ENCODE measurements at regions not wholly inside any gene's neighbourhood (a gene's known extent, or its start where the extent isn't known, plus 50 kb on each side); places are given as distances from the start of the nearest gene placed in this dataset.
"Not testable (repeated sequence)": the region's sequence is repeated elsewhere in the genome, so short reads cannot be mapped to it uniquely, and the experiment has no call there.

DNA sequence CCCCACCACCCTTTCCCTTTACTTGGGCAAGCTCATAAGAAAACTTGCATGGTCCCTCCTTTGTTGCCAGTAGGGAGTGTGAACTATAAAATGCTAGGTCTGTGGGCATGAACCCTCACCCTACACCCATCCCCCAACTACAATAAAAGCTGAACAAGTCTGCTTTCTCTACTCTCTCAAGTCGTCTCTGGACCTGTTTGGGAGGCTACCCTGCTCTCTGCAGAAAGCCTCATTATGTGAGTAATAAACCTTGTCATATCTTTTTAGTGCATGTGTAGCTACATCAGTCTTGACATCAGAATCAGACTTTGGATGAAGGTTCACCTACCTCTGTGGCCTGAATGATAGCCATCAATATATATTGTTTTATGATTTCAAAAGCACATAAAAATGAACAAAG, 155.4 kb upstream of the FAM241A start:
- no peak for DNase-seq

DNA sequence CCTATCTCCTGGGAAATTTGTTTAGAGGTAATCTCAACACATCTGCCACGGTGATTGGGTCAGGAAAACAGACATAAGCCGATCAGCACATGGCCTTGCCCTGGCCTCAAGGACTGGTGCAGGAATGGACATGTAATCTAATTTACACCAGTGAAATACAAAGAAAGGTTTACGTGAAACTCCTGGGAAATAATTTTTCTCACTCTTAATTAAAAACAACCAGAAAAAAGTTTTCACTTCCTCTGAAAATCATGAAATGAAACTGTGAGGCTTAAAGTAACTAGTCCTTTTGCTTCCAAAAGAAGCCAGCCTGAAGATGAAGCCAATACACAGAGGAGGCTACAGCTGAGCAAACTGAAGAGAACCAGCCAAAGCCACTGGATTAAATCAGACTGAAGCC, 154.1 kb upstream of the FAM241A start:
- DNase-seq, result no peak

DNA sequence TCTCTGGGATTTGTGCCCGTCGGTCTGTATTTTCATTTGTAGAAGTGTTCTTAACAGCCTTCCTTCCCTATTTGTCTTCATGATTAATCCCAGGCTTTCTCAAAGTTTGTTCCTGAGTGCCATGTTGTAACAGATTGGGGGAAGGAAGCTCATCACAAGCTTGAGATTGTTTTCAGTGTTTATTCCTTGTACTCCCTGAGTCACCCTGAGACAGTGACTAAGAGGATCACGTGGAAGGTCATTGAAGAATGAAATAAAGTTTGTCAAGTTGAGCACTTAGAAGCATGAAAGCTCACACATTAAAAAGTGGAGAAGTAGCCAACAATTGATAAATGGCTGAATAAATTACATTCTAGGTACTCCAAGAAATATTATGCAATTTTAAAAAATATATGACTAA, 153.5 kb upstream of the FAM241A start:
- DNase-seq, result no peak

DNA sequence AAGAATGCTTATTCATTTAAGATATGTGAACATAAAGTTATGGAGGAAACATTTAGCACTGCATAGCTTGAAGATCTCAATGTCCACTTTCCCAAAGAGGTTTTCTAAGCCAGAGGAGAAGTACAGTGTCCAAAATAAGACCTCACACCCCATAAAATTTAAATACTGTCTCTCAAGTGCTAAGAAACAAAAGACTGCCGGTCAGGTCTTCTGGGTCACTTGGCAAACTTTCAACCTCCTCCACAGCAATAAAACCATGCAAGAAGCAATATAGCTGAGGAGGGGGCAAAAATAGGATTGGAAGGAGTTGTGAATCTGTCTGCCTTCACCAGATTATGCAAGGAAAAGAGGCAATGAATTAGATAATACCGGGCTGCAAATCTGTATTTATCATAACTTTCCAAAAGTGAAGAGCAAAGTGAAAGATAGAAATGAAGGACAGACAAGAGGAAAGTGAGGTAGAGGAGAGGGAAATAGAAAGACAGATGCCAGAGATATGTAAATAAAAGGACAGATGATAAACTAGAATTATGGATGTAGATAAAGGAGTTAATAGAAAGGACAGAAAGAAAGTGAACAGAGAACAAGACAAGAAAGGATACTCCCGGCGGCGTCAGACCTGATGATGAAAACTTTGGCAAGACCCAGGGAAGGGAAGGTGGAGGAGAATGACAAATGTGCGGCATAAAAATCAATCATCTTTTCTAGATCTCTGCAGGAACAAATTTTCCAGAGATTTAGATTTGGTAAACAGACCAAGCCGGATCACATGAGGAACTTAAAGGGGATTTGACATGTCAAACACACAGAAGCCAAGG, 152.7 kb upstream of the FAM241A start:
- DNase-seq, result no peak

DNA sequence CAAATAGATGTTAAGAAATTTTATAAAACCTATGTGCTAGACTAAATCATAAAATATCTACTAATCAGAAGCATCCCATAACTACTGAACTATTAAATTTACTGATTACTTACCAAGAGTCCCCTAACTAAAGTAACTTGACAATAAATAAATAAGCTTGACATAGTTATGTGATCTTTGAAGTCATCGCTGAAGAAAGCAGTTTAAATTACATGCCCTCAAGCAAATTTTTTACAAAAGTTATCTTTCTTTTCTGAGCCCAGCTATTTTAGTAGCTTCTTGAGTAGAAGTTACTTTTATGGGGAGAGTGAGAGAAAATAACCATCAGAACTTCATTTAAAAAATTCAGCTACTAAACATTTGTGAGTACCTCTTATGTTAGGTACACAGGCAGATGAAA, 150.9 kb upstream of the FAM241A start:
- DNase-seq, result no peak

DNA sequence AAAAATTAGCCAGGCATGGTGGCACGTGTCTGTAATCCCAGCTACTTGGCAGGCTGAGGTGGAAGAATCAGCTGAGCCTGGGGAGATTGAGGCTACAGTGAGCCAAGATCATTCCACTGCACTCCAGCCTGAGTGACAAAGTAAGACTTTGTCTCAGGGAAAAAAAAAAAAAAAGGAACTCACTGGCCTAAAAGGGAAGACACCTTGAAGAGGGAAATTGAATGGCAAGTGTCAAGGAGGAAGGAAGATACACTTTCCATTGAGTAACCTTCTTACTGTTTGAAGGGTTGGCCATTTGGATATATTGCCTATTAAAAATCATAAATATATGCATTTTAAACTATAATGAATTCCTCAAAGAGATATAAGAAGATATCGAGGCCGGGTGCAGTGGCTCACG, 147.5 kb upstream of the FAM241A start:
- DNase-seq, result no peak

DNA sequence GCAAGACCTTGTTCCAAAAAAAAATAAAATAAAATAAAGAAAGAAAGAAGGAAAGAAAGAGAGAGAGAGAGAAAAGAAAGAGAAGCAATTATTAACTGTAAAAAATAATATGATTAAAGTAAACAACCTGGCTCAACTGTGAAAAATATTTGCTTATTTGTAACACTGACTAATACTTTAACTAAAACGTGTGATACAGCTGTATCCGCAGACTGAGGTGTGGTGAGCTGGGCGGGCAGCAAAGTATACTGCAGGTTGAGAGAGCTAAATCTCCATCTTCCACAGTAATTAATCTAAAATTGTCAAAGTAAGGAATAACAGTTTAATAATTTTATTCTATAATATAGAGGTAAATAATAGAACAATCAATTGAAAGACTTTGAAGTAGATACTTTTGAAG, 145.5 kb upstream of the FAM241A start:
- no peak for DNase-seq

DNA sequence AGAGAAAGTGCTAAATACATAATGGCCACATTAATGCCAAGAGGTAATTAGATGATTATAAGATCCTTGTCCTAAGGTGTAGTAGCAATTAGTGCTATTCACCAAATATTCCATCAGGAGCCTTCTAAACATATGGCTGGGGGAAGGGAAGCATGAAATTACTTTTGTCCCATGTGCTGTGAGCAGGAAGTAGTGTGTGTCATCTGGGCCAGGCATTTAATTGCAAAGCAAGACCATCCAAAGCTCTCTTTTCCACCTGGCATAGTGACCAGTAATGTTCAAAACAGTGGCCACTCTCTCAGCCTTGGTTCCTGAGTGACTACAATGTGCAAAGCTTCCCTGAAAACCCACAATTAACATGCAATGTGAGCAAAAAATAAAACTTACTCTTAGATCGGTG, 144.2 kb upstream of the FAM241A start:
- DNase-seq, result no peak

DNA sequence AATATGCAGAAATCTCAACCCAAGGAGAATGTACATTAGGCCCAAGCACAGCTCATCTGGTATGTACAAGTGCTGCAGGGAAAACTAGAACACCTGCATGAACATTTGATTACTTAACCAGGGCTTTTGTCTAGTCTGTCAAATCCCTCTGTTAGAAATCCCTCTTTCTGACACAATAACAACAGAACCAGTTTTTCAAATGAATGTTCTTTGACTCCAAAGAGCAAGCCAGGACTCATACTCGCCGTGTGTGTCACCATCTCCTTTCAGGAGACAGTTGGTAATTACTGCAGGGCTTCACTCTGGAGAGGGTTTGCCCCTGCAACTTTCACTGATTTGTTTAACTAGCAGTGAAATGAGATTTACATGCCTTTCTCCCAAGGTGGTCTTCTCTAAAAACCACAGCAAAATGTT, 143.0 kb upstream of the FAM241A start:
- DNase-seq, result no peak

DNA sequence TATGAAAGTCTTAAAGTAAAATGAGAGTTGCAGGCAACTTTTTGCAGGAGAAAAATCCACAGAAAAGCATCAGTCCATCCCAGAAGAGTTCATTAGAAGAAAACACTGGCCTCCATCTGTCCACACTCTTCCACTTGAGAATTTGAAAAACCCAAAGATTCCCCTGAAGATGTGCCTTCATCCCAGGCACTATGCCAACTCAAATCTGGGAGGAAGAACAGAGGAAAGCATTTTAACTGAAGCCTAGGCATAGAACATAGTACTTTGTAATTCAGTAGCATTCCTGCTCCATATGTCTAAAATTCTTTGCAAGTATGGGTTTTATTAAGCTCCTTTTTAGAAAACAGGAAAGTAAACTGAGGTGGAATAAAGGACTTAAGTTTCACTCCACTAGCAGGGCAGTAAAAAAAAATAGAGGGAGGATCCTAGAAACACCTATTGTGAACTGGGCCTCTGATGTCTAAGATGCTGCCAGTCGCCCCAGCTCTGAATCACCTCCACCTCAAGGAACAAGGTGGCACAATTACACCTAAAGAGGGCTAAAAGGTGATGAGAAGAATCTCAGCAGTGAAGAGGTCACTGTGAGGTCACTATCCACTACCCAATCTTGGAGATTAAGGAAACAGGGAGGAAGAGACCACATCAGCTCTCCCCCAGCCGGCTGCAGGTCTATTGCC, 141.9 kb upstream of the FAM241A start:
- DNase-seq, result no peak

DNA sequence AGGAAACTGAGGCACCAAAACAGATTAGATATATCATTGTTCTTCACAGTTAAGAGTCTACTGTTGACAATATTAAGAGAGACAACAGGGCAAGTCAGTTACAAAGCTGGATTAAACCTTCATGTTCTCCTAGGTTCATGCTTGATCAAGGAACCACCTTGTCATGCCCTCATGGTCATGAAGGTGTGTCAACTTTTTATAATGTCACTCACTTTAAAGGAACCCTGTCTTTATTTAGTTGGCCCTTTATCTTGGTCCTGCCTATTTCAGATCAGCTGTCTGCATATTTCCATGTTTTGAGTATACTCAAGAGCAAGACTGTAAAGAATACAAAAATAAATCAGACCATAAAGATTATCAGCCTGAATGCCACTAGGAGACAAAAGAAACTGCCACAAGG, 140.2 kb upstream of the FAM241A start:
- no peak for DNase-seq

DNA sequence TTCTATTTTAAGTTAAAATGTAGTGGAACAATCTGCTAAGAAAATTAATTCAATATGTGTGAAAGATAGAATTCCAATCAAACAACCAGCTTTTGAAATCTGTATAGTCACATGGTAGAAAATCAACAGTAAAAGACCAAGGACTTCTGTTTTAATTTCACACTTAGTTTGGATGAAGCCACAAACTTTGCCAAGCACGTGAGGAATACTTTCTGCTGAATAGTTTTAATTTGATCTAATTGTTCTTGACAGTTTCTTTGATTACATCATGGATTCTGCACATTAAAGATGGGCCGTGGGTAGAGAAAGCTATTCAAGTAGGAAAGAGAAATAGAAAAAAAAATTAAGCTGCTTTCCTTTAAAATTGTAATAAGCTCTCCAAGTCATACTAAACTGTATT, 137.9 kb upstream of the FAM241A start:
- DNase-seq, result no peak

DNA sequence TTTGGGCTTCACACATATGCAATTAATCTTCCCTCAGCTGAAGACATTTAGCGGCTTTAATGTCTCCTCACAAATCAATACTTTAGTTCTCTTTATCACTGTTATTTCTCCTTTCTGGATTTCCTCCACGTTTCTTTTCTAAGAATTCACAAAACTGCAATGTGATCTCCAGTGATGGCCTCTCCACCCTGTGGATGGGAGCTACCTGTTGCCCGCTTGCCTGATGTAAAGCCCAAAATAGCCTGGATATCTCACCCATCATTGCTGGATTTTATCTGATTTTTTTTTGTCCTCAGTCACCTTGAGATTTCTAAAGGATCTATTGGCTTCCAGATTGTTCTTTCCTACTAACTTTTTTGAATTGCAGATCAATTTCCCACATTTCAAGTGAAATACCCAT, 129.3 kb upstream of the FAM241A start:
- DNase-seq, result no peak

DNA sequence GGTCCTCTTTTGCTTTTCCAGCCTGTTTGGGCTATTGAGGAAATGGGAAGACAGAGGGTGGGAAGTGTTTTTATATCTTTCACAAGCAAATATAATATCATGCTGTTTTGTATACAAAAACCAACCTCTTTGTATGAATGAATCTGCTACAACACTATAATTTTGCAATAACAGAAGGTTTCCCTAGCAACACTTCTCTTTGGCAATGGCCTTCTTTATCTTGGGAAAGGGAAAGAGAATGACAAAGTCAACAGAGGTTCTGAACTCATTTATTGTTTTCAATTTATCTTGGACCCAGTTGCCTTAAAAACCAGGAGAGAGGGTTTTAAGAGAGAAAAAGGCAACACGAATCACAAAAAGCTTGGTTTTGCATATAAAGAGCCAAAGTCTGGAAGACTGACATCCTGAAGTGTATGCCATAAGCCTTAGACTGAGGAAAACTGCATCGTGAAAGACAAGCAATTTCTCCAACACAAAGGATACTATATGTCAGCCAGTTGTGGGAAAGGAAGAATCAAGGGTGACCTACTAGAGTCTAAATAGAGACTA, 121.8 kb upstream of the FAM241A start:
- DNase-seq, result no peak

DNA sequence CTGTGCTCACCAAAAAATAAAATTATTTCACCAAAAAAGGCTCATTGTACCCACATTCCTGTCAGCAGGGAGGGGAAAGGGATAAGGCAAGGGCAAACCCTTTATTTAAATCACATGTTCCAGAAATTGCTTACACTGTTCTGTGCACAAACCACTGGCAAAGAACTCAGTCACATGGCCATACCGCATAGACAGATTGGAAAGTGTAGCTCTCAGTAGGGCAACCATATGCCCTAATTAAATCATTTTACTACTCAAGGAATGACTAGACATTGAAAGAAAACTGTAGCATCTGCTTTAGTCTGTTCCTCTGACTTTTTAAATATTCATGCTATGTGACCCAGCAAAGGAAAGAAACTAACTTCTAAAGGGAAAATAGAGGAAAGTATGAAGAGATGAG, 119.2 kb upstream of the FAM241A start:
- DNase-seq, result no peak

DNA sequence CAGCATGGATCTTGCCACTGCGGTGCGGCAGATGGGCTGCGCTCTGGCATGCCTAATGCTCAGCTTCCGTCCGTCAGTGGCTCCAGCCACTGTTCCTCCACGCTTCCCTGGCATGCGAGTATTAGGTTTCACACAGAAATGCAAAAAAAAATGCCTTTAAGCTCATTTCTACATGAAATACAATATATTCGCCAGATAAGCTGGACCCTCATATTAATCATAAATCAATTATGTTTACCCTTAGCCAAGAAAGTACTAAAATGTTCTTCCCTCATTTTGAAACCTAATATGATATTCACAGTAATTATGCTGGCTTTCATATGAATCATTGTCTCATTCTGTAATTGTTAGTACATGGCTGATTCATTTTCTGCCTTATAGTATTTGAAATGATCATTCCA, 115.5 kb upstream of the FAM241A start:
- no peak for DNase-seq

DNA sequence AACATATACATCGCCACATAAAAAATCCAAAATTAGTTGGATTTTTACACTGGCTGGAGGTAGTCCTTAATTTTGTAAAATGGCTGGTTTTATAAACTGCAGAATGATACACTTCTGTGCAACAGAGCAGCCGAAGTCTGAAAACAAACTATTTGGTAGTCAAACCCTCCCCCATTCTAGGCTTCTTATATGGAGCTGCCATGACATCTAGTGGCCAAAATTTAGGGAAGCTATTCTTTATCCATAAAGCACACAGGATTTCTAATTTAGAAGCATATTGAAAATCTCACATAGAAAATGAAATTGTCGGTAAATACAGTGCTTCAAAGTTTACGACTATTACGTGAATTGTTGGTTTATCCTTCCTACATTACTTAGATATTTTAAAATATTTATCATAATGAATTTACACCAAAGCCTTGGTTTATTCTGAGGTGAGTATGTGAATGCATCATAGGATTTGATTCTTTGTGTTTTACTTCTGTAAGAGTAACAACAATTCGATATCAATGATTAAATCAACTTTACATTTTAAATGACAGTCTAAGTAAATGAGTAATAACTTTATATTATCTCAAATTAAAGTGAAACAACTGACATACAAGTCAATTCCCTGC, 113.4 kb upstream of the FAM241A start:
- no peak for DNase-seq

DNA sequence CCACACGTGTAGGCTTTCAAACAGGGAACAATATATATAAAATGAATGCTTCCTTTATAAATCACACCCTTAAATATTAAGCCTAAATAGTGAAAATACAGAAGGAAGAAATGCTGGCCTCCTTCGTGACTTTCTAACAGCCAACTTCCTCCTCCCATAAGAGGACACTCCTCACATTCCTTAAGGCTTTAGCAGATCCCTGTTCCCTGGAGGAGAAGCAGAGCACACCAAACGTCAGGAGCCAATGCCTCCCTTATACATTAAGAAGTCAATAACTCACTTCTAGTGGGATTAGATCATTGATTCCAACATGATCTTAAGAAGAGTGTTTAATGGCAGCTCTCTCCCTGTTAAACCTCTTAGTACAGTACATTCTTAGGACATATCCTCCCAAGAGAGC, 108.4 kb upstream of the FAM241A start:
- DNase-seq, result no peak

DNA sequence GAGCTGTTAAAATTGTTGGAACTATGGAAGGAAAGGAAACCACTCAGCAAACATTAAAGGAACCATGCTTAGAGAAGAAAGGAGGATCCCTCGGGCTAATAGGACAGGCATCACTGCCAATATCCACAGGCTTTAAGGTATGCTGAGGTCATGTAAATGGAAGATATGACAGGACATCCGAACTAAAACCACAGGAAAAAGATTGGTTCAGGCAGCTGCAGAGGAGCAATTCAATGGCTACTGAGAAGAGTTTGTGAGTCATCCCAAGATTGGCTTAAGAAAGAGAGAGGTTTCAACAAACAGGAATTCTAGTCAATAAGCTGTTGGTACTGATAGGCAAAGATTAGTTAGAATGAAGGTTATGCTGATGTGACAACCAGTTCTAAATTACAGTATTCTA, 106.4 kb upstream of the FAM241A start:
- no peak for DNase-seq

DNA sequence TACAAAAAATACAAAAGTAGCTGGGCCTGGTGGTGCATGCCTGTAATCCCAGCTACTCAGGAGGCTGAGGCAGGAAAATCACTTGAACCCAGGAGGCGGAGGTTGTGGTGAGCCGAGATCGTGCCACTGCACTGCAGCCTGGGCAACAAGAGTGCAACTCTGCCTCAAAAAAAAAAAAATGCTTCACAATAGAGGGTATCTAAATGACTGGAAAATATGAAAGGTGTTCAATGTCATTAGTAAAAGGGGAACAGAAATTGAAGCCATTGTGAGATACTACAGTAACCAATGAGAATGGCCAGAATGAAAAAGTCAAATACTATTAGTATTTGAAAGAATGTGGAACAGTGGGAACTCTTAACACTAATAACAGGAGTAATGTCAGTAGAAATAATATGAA, 96.1 kb upstream of the FAM241A start:
- DNase-seq, result not testable (repeated sequence)

DNA sequence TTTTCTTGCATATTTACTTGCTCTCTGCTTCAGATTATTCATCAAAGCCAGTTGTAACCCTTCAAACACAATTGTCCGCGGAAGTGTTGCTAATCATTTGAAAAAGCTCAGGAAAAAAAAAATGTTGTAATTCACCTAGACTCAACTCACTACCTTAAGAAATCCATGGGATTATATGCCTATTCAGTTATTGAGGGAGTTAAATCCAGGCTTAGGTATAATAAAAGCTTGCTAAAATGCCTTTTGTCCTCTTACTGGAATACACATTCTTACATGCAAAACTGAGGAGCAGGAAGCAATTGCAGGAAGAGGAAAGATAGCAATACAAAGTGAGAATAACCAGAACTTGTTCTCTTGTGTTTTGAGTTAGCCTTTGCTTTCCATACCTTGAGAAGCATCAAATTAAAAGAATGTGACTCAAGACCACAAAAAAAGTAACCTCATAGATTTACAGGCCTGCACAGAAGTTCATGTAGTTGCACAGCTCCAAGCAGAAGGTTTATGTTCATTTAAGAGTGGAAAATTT, 91.4 kb upstream of the FAM241A start:
- no peak for DNase-seq

DNA sequence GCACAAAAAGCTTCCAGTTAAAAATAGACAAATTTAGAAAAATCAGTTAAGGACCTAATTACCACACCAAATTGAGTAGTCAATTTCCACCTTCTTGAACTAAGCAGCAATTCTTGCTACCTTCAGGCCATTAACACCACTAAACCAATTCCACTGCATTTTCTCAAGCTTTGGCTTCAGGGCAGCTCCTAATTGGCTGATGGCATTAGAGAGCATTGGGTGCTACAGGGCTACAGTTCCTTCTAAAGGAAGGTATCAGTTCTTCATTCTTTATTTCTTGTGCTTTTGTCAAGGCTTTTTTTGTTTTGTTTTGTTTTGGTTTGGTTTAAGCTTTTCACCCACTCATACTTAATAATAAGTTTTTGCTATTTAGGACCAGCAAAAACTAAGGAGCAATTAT, 90.2 kb upstream of the FAM241A start:
- DNase-seq, result no peak

DNA sequence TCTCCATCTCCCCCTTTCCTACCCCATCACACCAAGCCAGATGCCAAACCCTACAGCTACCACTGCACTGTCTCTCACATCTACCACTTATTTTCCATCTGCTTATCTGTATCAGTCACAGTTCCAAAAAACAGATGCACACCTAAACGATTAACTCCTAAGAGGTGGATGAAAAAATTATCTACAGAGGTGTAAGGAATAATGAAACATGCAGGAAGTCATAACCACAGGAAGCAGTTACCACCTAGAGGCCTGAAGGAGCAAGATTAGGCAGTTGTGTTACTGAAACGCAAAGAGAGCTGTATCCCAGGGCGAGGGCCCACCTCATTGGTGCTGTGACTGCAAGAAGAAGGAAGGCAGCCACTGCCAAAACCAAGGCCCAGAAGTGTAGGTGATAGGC, 87.8 kb upstream of the FAM241A start:
- DNase-seq, result no peak

DNA sequence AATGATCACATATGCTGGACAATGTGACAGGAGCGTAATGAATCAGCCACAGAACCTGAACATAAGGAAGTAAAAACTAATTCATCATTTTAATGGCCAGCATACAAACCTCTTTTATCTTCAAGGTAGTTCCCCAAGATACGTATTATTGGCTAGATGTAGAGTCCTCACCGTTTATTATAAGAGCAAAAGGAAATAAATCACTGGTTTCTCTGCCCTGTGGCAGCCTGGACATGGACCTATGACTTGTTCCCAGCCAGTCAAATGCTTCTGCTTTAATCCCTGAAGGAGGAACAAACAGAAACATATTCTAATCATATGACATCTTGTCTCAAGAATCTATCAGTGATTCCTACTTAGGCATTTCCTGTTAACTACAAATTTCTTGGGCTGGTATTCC, 86.8 kb upstream of the FAM241A start:
- no peak for DNase-seq
